OCI-LY7 (cell line): ENCODE measurements at regions not wholly inside any gene's neighbourhood (a gene's known extent, or its start where the extent isn't known, plus 50 kb on each side); places are given as distances from the start of the nearest gene placed in this dataset.

Experiments
- EZH2phosphoT487 ChIP-seq: fragments of 200-600 bp; sonication (generic); IDR thresholded peaks from 2 replicates; pipeline ENCODE4 v1.6.1; 2018; ENCODE audit warnings: low read depth, borderline replicate concordance, mild to moderate bottlenecking, mixed run types, antibody characterized with exemption, low read length, moderate library complexity, mixed read lengths
- TF ChIP-seq, protein P1 (sequence below): fragments of 200-600 bp; sonication (generic); conservative IDR thresholded peaks from 2 replicates; pipeline ENCODE4 v1.5.1; 2014; ENCODE audit warnings: mild to moderate bottlenecking, antibody characterized with exemption, low read length, moderate library complexity, mixed read lengths

DNA sequence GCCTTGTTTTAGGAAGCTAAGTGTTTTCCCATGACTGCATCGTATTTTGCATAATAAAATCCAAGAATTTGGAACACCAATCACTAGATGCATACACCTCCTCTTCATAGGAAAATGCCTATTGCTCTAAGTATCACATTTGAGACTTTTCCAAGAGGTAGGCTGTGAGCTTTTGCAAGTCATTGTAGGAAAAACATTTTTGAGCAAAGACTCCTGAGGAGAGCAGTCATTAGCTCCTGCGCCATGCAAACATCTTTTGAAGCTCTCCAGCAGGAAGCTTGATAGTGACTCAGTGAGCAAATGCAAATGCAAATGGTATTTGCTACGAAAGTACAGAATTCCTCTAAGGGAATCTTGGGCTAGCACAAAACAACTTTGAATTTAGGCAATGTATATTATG, 750.4 kb downstream of the QKI start:
- TF ChIP-seq EZH2phosphoT487 = no peak
- TF ChIP-seq, protein P1, sequence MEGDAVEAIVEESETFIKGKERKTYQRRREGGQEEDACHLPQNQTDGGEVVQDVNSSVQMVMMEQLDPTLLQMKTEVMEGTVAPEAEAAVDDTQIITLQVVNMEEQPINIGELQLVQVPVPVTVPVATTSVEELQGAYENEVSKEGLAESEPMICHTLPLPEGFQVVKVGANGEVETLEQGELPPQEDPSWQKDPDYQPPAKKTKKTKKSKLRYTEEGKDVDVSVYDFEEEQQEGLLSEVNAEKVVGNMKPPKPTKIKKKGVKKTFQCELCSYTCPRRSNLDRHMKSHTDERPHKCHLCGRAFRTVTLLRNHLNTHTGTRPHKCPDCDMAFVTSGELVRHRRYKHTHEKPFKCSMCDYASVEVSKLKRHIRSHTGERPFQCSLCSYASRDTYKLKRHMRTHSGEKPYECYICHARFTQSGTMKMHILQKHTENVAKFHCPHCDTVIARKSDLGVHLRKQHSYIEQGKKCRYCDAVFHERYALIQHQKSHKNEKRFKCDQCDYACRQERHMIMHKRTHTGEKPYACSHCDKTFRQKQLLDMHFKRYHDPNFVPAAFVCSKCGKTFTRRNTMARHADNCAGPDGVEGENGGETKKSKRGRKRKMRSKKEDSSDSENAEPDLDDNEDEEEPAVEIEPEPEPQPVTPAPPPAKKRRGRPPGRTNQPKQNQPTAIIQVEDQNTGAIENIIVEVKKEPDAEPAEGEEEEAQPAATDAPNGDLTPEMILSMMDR = no peak
